Progenitor cell of endocrine pancreas (in vitro differentiated cells): ENCODE measurements at regions not wholly inside any gene's neighbourhood (a gene's known extent, or its start where the extent isn't known, plus 50 kb on each side); places are given as distances from the start of the nearest gene placed in this dataset.
A peak's percentile ranks its signal among the peaks of the same experiment; 100 is the strongest.

Experiments used
- DNase-seq: peaks from one replicate; pipeline ENCODE4 v3.0.0; 2021; ENCODE audit warnings: low spot score; ENCODE audit not compliant: unreplicated experiment
- H3K27ac Mint-ChIP-seq: 2 replicates; pipeline ENCODE4 v1.8.0; 2021; ENCODE audit warnings: mild to moderate bottlenecking, moderate library complexity, mixed read lengths
- H3K27me3 Mint-ChIP-seq: 2 replicates; pipeline ENCODE4 v1.8.0; 2021; ENCODE audit warnings: mixed read lengths
- H3K36me3 Mint-ChIP-seq: 2 replicates; pipeline ENCODE4 v1.8.0; 2022; ENCODE audit warnings: mixed read lengths; ENCODE audit not compliant: insufficient read depth
- H3K4me1 Mint-ChIP-seq: 2 replicates; pipeline ENCODE4 v1.8.0; 2021; ENCODE audit warnings: low read depth, mixed read lengths
- H3K4me3 Mint-ChIP-seq: 2 replicates; pipeline ENCODE4 v1.8.0; 2021; ENCODE audit warnings: low read depth, mild to moderate bottlenecking, moderate library complexity, mixed read lengths
- H3K9me3 Mint-ChIP-seq: 2 replicates; pipeline ENCODE4 v1.8.0; 2021; ENCODE audit warnings: low read depth, mixed read lengths
- CTCF ChIP-seq: fragments of 200-600 bp; sonication (generic); IDR thresholded peaks from one replicate; pipeline ENCODE4 v1.5.0; 2021; ENCODE audit warnings: antibody characterized with exemption, mild to moderate bottlenecking; ENCODE audit not compliant: unreplicated experiment

GRCh38 chr2:134119117-134119712, 134.7 kb upstream of the MGAT5 start:
- H3K9me3 Mint-ChIP-seq: no peaks in the 10 kb centered on the region
- no peak for TF ChIP-seq CTCF
- H3K27ac Mint-ChIP-seq: peak overlapping the region; percentile 97
- no peaks in the 10 kb centered on the region for H3K27me3 Mint-ChIP-seq
- no peak for DNase-seq
- no peaks in the 10 kb centered on the region for H3K36me3 Mint-ChIP-seq
- peaks cover 37% of the 10 kb centered on the region for H3K4me1 Mint-ChIP-seq
- peak overlapping the region; percentile 90 for H3K4me3 Mint-ChIP-seq

- H3K27me3 Mint-ChIP-seq: no peaks in the 10 kb centered on the region
- peak overlapping the region; percentile 90 for H3K4me3 Mint-ChIP-seq
- TF ChIP-seq CTCF: no peak
- H3K27ac Mint-ChIP-seq: peak overlapping the region; percentile 97
- peaks cover 42% of the 10 kb centered on the region for H3K4me1 Mint-ChIP-seq
- peak; percentile 64 for DNase-seq
- H3K9me3 Mint-ChIP-seq: no peaks in the 10 kb centered on the region
- H3K36me3 Mint-ChIP-seq: no peaks in the 10 kb centered on the region
These were observed 134.0 kb upstream of the MGAT5 start for GRCh38 chr2:134119713-134120405.

GRCh38 chr2:134120406-134120732, 133.5 kb upstream of the MGAT5 start:
- Mint-ChIP-seq H3K4me3 (peak overlapping the region; percentile 79), H3K9me3 (no peaks in the 10 kb centered on the region), H3K27ac (no peak overlapping the region), H3K36me3 (no peaks in the 10 kb centered on the region), H3K4me1 (peaks cover 47% of the 10 kb centered on the region), H3K27me3 (no peaks in the 10 kb centered on the region)
- DNase-seq: peak; percentile 36
- TF ChIP-seq CTCF: no peak

- H3K9me3 Mint-ChIP-seq: no peaks in the 10 kb centered on the region
- H3K36me3 Mint-ChIP-seq: no peaks in the 10 kb centered on the region
- peak; percentile 34 for DNase-seq
- no peaks in the 10 kb centered on the region for H3K27me3 Mint-ChIP-seq
- peak overlapping the region; percentile 79 for H3K4me3 Mint-ChIP-seq
- no peak for TF ChIP-seq CTCF
- H3K27ac Mint-ChIP-seq: peak overlapping the region; percentile 88
- peaks cover 52% of the 10 kb centered on the region for H3K4me1 Mint-ChIP-seq
These were observed 132.9 kb upstream of the MGAT5 start for GRCh38 chr2:134120733-134121630.

GRCh38 chr2:134122610-134123009, 131.3 kb upstream of the MGAT5 start:
- peak; percentile 32 for TF ChIP-seq CTCF
- Mint-ChIP-seq H3K4me3 (peak overlapping the region; percentile 79), H3K36me3 (no peaks in the 10 kb centered on the region), H3K27me3 (no peaks in the 10 kb centered on the region), H3K9me3 (no peaks in the 10 kb centered on the region), H3K27ac (peak overlapping the region; percentile 34), H3K4me1 (peaks cover 64% of the 10 kb centered on the region)
- DNase-seq: peak; percentile 17
